HG03342 (cell line): ENCODE measurements at regions not wholly inside any gene's neighbourhood (a gene's known extent, or its start where the extent isn't known, plus 50 kb on each side); places are given as distances from the start of the nearest gene placed in this dataset.

Experiments used
- ATAC-seq: cut with Tn5 transposase; IDR thresholded peaks from one replicate; pipeline ENCODE4 v1.9.1; 2021; ENCODE audit warnings: mild to moderate bottlenecking, moderate library complexity; ENCODE audit not compliant: unreplicated experiment

DNA sequence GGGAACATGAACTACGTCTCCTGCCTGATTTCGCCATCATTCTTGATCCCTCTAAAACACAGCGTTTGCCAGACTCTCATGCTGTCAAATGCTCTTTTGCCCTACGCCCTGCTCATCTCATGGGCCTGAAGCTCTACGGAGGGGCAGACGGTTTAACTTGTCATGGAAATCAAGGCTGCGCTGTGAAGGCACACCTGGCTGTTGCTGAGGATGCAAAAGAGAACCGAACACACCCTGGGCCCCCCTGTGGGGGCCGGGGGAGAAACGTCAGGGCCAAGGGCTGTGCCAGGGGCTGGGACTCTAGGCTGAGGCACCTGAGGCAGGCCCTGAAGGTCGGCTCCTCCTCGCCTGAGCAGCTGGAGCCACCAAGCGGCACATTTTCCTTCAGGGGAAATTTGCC, 957.2 kb downstream of the BRD1 start:
- no peak for ATAC-seq

DNA sequence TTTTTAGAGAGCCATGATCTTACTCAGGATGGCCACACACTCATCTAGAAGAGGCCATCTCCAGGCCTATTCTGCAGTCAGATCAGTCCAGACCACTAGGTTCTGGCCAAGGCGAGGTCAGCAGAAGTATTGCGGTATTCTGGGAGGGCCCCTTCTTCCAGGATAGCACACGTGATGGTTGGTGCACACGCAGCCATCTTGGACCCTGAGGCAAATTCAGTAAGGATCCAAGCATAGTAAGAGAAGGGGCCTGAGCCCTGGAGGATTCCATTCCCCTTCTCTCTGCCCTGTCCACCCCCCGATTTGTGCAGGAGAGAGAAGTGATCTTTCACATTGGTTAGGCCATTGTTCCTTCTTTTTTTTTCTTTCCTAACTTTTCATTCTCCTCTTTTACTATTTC, 957.9 kb downstream of the BRD1 start:
- ATAC-seq, result no peak

DNA sequence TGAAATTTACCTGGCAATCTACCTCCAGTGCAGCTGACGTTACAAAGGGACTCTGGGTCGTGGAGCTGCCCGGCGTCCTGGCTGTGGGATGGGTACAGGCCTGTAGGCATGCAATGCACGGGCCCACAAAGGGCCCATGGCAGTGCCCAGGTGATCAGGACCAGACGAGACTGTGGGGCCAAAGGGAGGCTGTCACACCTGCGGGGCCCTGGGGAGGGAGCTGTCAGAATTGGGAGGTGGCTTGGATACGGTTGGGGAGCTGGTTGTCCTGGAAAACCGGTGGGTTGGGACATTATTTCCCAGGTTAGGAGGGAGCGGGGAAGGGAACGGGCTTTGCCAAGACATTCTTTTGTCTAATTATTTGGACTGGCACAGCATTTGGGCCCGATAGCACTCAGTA, 958.5 kb downstream of the BRD1 start:
- ATAC-seq, result no peak

DNA sequence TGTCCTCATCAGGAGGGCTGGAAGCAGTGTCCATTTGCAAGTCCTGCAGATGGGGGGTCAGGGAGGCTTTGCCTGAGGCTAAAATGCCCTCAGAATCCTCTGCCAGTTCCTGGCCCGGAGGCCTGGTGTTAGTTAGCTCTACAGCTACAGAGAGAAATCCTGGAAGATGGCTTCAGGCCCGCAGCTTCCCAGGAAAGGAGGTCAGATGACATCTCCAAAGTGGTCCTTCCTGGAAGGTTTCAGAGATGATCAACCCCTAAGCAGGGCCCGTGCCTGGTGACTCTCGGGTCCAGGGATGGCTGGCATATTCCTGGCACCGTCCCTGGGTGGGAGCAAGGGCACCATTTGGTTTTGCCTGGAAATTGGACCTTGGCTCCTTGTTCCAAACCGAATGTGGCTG, 959.1 kb downstream of the BRD1 start:
- ATAC-seq, result no peak

DNA sequence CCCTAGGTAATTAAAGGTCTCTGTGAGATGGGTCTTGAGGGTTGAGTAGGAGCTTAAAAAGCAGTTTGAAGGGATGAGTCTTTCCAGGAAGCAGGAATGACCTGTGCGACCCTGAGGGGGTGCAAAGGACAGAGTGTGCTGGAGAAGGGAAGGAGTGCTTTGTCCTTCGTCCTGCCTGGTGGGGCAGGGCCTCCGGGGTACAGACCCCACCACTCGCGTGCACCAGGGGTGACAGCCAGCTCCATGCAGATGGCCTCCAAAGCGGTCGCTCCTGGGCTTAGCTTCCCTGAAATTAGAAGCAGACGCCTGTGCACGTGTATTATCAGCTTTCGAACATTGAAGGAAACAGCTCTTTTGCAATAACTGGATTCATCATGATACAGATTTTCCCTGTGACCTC, 959.8 kb downstream of the BRD1 start:
- ATAC-seq, result no peak

DNA sequence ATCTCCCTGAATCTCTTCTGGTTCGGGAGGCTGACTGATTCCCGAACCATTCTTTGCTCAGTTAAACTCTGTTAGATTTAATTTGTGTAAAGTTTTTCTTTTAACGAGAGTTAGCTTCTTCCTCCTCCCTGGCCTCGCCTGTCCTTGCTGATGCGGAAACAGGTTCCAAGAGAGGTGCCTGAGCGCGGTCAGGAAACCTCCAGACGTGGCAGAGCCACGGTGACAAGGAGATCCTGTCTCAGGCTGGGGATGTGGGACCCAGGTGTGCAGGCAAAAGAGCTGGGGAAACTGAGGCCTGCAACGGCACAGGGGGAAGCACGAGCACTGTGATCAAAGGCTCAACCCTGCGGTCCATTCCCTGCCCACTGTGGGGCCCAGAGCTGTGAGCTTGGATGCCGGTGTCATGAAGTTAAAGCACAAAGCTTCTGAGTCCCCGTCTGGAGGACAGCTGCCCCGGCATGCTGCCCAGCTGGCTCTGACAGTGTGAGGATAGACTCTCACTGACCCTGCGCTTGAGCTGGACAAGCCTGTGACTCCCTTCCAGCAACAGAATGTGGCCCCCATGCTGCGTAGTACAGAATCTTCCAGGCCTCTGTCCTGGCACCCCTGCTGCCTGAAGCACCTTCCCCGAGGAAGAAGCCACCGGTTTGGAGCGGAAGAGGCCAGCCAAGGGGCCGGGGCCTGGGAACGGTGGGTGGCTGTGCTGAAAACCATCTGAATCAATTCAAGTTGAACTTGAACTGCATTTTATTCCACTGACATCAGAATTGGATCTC, 960.6 kb downstream of the BRD1 start:
- no peak for ATAC-seq

DNA sequence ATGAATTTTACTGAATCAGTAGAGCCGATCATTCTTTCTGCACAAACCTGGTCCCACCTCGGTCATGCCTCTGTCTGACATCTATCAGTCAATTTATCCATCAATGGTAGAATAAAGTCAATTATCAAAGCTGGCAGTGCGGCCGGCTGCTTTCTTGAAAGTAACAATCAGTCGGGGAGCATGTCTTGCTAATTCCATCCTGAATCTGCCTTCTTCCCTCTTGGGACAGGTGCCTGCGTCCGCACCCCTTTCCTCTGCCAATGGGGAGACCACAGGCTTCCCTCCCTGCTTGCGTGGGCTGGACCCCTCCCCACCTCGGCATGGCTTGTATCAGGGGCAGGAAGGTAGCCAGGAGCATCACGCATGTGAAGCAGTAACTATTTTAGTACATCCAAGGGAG, 962.9 kb downstream of the BRD1 start:
- no peak for ATAC-seq

DNA sequence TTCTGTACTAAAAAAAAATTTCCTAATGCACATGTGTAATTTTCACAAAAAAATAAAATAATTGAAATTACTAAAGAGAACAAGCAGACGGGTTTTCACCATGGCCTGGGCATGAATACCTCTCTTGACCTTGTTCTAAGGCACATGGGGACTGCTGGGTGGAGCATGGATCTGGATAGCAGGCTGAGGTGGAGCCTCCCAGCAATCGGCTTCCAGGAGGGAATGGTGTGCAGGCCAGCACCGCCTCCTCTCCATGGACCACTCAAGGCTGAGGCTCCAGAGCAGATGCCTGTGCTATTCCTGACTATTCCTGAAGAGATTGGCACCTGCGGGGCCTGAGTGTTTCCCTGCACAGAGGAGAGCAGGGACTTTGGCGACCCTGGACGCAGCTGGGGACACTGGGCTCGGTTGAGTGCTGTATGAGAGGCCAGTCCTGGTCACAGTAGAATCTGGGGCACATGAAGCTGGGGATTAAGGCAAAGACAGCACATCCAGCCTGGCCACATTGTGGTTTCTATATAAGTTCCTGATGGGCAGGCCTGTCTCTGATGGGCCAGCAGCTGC, 963.6 kb downstream of the BRD1 start:
- no peak for ATAC-seq

DNA sequence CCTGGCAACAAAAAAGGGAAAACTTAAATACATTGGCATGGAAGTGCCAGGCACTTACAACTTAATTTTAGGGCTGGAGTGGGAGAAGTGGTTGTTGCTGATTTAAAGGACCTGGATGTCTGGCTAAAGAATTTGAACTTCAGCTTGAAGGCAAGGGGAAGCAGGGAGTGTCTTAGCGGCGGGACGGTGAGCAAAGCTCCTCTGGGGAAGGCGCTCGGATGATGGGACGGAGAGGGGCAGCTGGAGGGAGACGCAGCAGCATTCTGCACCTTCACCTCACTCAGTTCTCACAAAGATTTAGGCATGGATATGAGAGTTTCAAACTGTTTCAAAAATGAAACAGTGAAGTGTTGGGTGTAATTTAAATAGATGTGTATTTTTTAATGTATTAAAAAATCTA, 967.1 kb downstream of the BRD1 start:
- ATAC-seq, result no peak

DNA sequence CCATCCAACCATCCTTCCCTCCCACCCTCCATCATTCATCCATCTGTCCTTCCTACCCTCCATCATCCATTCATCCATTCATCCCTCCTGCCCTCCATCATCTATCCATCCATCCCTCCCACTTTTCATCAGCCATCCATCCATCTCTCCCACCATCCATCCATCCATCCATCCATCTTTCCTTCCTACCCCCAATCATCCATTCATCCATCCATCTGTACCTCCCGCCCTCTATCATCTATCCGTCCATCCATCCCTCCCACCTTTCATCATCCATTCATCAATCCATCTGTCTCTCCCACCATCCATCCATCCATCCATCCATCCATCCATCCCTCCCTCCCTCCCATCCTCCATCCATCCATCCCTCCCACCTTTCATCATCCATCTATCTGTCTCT, 968.8 kb downstream of the BRD1 start:
- ATAC-seq, result no peak

DNA sequence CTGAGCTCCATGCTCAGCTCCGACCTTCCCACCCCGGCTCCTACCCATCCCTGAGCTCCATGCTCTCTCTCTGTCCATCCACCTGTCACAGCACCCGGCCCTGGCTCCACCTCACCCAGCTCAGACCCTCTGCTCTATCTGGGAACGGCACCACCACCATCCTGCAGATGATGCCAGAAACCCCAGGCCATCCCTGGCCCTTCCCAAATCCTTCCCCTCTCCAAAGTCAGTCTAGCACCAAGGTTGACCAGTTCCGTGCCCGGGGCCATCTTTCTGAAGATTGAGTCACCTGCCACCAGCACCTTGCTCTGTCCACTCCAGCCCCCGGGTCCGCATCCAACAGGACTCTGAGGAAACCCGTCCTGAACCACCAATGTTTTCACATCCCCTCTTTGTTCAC, 969.6 kb downstream of the BRD1 start:
- ATAC-seq, result no peak

DNA sequence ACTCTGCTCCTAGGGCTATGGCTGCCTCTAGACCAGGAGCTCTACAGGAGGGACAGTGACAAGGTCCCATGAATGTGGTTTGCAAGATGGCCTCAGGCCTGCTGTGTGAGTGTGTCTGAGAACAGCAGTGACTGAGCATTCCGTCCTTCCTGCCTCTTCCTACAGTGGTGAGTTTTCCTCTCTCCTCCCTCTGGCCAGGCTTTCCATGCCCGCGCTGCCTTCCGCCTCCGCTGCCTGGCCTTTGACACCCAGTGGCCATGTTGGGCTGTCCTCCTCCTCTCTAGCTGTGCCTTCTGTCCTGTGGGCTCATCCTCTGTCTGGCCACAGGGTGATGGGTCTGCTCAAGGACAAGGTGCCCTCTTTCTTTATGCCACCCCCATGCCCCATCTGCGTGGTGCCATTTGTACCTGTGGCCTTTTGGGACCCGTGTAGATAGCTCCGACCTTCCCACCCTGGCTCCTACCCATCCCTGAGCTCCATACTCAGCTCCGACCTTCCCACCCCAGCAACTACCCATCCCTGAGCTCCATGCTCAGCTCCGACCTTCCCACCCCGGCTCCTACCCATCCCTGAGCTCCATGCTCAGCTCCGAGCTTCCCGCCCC, 970.4 kb downstream of the BRD1 start:
- no peak for ATAC-seq

DNA sequence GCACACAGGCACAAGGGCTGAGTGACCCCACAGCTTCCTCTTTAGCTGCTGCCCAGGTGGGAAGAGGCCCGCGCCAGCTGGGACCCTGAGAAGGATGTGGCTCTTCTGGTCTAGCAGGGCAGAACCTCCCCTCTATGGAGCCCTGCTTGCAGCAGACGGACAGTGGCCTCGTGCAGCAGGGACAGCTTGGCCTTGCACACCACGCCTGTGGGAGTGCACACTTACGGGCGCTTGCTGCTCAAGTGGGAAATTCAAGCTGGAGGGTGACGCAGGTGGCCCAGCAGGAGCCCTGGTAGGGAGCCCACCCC, 971.4 kb downstream of the BRD1 start:
- ATAC-seq, result no peak

DNA sequence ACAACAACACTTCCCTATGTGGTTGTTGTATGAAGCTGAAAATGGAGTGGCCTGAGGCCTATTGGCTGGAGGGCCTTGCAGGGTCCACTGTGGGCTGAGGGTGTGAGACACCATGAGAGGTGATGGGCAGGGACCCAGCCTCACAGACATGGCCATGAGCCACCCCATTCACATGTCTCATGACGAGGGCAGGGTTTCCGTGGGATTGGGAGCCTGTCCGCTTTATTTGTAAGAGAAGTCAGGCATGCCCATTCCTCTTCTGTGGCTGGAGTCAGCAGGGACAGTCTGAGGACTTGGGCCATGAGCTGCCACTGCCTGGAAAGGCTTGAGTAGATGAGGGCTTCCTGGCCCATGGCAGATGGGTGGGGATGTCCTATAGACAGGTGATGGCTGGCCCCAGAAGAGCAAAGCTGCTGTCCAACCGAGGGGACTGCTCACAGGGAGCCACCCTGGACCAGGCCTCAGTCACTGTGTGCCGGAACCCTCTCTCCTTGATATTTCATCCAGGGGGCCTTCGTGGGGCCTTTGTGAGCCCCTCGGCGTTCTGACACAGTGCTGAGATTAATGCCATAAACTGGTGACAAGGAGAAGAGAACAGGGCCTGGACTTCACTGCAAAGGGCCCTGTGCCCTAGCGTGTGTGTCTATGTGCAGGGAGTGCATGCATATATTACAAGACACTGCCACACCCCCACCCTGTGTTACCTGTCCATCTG, 971.9 kb downstream of the BRD1 start:
- ATAC-seq, result no peak

DNA sequence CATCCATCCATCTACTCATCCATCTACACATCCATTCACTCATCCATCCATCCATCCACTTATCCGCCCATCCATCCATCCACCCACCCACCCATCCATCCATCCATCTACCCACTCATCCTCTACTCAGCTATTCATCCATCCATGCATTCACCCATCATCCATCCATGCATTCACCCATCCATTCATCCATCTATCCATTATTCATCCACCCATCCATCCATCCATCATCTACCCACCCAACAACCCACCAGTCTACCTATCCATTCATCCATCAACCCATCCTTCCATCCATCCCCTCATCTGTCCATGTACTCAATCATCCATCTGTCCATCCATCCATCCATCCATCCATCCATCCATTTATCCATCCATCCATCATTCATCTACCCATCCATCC, 972.7 kb downstream of the BRD1 start:
- ATAC-seq, result no peak

DNA sequence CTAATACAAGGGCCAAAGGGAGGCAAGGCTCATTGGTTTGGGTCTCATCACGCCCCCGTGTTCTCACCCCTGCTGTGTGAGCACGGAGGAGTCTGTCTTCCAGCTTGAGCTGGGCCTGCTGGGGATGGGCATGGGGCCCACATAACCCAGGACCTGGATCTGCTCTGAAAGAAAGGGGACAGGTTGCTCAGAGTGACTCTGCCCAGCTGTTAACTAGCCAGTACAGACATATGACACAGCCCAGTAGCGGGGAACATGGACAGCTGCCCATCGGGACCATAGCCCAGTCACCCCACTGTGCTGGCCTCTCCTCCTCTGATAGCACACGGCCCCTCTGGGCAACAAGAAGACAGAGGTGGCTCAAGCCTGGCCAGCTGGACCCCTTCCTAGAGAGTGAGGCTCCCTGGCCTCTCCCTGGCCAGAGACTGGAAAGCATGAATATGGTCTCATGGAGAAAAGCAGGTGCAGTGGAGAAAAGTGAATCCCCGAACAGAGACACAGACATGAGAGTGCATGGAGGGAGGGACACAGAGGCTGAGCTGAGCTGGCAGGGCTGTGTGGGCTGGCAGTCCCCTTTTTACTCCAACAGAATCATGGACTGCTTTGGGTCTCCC, 973.9 kb downstream of the BRD1 start:
- no peak for ATAC-seq

DNA sequence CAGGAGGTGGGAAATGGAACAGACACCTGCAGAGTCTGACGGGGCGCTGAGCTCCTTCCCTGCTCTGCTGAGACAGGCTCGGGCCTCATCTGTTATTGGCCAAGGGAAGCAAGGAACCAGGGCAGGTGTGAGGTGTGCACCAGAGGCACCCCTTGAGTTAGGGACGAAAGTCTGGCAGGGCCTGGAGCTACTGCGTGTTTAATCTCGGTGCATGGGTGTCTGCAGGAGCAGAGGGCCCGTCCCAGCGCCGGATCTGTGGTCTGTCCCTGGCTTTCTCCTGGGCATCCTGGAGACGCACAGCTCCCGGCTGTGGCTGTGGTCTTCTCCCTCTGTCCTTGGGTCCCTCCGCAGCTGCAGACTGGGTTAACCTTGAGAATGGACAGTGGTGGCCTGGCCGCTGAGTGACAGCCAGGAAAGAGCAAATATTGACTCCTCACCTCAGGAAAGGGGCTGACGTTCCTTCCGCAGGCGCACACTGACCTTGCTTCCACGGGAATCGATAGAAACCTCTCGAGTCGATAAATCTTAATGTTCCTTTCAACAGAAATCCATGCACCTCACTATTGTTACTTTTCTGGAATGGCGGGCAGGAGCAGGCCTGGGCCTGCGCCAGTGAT, 975.6 kb downstream of the BRD1 start:
- ATAC-seq, result no peak

DNA sequence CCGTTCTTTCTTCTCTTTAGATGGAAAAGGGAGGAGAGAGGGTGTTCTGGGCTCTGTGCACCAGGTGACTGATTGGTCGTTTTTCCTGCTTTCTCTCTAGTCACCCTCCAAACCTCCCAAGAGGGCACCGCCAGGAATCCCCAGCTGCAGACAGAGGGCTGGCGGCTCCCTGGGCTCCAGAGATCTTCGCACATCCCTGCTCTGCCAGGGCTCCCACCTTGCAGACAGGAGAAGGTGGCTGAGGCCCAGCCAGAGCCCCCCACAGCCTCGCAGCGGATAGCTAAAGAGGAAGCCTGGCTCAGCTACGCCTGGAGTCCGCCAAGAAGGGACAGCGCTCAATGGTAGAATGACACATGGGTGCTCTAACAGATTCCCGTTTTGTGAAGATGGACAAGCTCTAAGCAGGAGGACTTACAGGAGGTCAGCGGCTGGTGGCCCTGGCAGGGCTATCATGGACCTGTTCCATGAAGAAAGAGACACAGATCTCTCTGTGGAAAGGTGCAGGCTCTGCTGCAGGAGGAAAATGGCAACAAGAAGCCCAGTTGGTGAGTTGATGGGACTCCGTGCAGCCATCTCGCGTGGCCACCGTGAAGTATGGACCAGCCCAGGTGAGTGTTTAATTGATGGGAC, 976.9 kb downstream of the BRD1 start:
- no peak for ATAC-seq

DNA sequence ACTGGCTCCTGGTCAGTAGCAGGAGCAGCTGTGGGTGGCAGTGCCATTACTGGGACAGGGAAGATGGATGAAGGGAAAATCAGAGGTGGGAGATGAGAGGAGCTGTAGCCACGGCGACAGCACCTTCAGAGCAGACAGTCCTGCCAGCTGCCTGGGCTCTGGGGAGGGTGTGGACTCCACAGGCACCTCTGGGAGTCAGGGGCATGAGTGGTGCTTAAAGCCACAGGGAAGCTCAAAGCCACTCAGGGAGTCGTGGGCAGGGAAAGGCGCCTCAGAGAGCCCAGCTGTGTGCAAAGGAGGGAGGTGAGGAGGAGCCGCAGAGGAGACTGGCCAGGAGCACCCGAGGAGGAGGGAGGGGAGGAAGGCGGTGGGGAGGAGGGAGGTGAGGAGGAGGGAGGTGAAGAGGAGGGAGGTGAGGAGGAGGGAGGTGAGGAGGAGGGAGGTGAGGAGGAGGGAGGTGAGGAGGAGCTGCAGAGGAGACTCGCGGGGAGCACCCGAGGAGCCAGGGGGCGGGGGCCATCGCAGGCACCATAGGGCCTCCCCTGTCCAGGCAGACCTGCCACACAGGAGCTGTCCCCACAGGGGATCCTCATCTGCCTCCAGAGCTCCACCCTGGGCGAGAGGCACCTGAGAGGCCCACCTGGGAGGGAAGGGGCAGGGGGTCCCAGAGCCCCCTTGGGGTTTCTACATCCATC, 977.6 kb downstream of the BRD1 start:
- no peak for ATAC-seq

DNA sequence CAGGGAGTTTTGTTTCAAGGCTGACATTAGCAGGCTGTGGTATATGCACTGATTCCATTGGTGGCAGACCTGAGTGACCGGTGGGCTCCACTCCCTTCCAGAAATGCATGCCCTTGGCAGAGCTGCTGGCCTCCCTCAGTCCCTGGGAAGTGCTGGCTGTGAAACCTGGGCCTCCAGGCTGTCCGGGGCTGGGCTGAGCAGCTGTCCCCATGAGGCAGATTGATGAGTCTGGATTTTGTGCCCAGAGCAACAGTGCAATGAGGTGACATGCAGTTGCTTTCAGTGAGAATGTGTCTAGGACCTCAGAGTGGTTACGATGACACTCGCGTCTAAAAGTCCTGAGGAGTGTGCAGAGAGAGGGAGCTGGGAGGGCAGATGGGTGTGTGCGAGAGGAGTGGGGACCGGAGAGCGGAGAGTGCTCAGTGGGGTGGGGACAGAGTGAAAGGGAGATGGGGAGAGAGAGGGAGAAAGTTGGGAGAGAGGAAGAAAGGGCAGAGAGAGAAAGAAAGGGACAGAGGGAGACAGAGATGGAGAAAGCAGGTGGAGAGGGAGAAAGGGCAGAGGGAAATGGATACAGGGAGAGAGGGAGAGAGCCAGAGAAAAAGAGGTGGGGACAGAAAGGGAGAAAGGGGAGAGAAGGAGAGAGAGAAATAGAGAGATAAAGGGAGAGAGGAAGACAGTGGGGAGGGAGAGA, 978.3 kb downstream of the BRD1 start:
- no peak for ATAC-seq
